Cardiac fibroblast (primary cell): ENCODE measurements at regions not wholly inside any gene's neighbourhood (a gene's known extent, or its start where the extent isn't known, plus 50 kb on each side); places are given as distances from the start of the nearest gene placed in this dataset.
"Not testable (repeated sequence)": the region's sequence is repeated elsewhere in the genome, so short reads cannot be mapped to it uniquely, and the experiment has no call there.

Source experiments
- DNase-seq, 2 donors: peaks; one replicate each; pipeline versions ENCODE4 v3.0.0 to v3.0.0-alpha.2; 2010; ENCODE audit warnings: low read depth in 2 of 2
- H3K4me3 ChIP-seq, 2 donors: replicated peaks in 1 of 2; 1 replicate in 1 of 2; 2 replicates in 1 of 2; pipeline ENCODE4 v1.5.1; 2011; ENCODE audit warnings: low read depth in 2 of 2, low read length in 2 of 2, mild to moderate bottlenecking in 2 of 2, moderate library complexity in 1 of 2
- CTCF ChIP-seq: IDR thresholded peaks from one replicate; pipeline ENCODE4 v1.5.1; 2011; ENCODE audit warnings: low read depth, mild to moderate bottlenecking, low read length, inconsistent platforms

- no peak overlapping the region for H3K4me3 ChIP-seq
- TF ChIP-seq CTCF: no peak
- DNase-seq: no peak
Measured at GRCh38 chr10:45229823-45230222, 85.6 kb downstream of the OR13A1 start.

DNA sequence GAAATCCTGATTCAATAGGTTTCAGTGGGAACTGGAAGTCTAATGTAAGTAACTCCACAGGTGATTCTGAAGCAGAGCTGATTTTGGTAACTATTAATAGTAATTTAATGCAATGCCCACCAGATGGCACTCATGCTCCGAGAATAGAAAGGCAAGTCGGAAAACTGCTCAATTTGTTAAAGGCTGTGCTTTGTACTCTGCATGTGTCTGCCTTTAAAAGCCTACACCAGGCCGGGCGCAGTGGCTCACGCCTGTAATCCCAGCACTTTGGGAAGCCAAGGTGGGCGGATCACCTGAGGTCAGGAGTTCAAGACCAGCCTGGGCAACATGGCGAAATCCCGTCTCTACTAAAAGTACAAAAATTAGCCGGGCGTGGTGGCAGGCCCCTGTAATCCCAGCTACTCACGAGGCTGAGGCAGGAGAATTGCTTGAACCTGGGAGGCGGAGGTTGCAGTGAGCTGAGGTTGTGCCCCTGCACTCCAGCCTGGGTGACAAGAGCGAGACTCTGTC lies 80.1 kb downstream of the OR13A1 start:
- DNase-seq: peak; percentile 85 to 92
- H3K4me3 ChIP-seq: not testable (repeated sequence)

GRCh38 chr10:45235798-45236220 lies 79.6 kb downstream of the OR13A1 start:
- no peak overlapping the region for H3K4me3 ChIP-seq
- no peak for TF ChIP-seq CTCF
- DNase-seq: peak; percentile 4 to 75

More for the DNA sequence above, 80.1 kb downstream of the OR13A1 start:
- peak; percentile 34 for TF ChIP-seq CTCF

DNA sequence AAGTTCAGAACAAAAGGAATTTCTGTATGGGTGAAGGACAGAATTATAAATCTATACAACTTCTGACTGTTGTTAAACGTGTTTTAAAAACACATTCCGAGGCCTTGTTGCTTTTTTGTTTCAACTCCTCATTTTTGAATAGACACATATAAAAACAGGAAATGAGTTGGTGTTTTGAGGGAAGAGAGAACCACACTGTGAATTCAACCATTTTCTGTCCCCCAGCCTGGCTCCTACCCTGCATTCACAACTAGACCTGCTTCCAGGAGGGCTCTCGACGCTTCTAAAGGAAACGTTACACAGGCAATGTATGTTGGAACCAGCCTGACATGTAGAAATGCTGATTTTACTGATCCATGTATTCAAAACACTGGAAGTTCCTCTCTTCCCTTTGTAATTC lies 76.5 kb downstream of the OR13A1 start:
- DNase-seq: no peak
- no peak for TF ChIP-seq CTCF

GRCh38 chr10:45239642-45240041 lies 75.8 kb downstream of the OR13A1 start:
- no peak for TF ChIP-seq CTCF
- peak; percentile 17 to 53 for DNase-seq
- H3K4me3 ChIP-seq: no peak overlapping the region

More for the DNA sequence above, 76.5 kb downstream of the OR13A1 start:
- H3K4me3 ChIP-seq: no peak overlapping the region

GRCh38 chr10:45241865-45242520 lies 73.4 kb downstream of the OR13A1 start:
- no peak overlapping the region for H3K4me3 ChIP-seq
- peak in 1 of 2 donors; percentile 15 for DNase-seq
- no peak for TF ChIP-seq CTCF
